Stimulated activated CD8-positive, alpha-beta memory T cell treated with anti-CD3 and anti-CD28 coated beads, Interleukin-12 subunit alpha, Interleukin-12 subunit beta, amount 100 ng/mL, for 24 hours (primary cell): ENCODE measurements at regions not wholly inside any gene's neighbourhood (a gene's known extent, or its start where the extent isn't known, plus 50 kb on each side); places are given as distances from the start of the nearest gene placed in this dataset.
"Not testable (repeated sequence)": the region's sequence is repeated elsewhere in the genome, so short reads cannot be mapped to it uniquely, and the experiment has no call there.

ENCODE experiments used
- DNase-seq: peaks from one replicate; pipeline ENCODE4 v3.0.0-alpha.2; 2020; ENCODE audit errors: extremely low read depth

- DNase-seq, result not testable (repeated sequence)
These were observed 194.0 kb downstream of the FOXD4L6 start for GRCh38 chr9:40934480-40934879.

- DNase-seq, result not testable (repeated sequence)
These were observed 198.1 kb downstream of the FOXD4L6 start for GRCh38 chr9:40930426-40930825.

- DNase-seq, result not testable (repeated sequence)
These were observed 199.0 kb downstream of the FOXD4L6 start for GRCh38 chr9:40929488-40929845.

- DNase-seq, result no peak
These were observed 199.5 kb downstream of the FOXD4L6 start for GRCh38 chr9:40928803-40929487.

GRCh38 chr9:40927851-40928802 lies 200.4 kb downstream of the FOXD4L6 start:
- DNase-seq, result no peak

- no peak for DNase-seq
These were observed 201.2 kb downstream of the FOXD4L6 start for GRCh38 chr9:40927260-40927631.

GRCh38 chr9:40926404-40927259 lies 201.8 kb downstream of the FOXD4L6 start:
- no peak for DNase-seq

GRCh38 chr9:40925149-40925548 lies 203.3 kb downstream of the FOXD4L6 start:
- no peak for DNase-seq

GRCh38 chr9:40916399-40916783 lies 212.1 kb downstream of the FOXD4L6 start:
- not testable (repeated sequence) for DNase-seq

GRCh38 chr9:40915660-40916398 lies 212.7 kb downstream of the FOXD4L6 start:
- DNase-seq, result not testable (repeated sequence)

- DNase-seq, result no peak
These were observed 213.5 kb downstream of the FOXD4L6 start for GRCh38 chr9:40914772-40915659.

- DNase-seq, result no peak
These were observed 214.4 kb downstream of the FOXD4L6 start for GRCh38 chr9:40913928-40914673.

GRCh38 chr9:40913096-40913719 lies 215.3 kb downstream of the FOXD4L6 start:
- no peak for DNase-seq

GRCh38 chr9:40912679-40913078 lies 215.8 kb downstream of the FOXD4L6 start:
- DNase-seq, result not testable (repeated sequence)

GRCh38 chr9:40911647-40912046 lies 216.8 kb downstream of the FOXD4L6 start:
- DNase-seq, result no peak

- not testable (repeated sequence) for DNase-seq
These were observed 217.5 kb downstream of the FOXD4L6 start for GRCh38 chr9:40910995-40911394.

- DNase-seq, result no peak
These were observed 218.7 kb downstream of the FOXD4L6 start for GRCh38 chr9:40909821-40910220.

GRCh38 chr9:40909111-40909510 lies 219.4 kb downstream of the FOXD4L6 start:
- not testable (repeated sequence) for DNase-seq
